CD14-positive monocyte (primary cell): ENCODE measurements at regions not wholly inside any gene's neighbourhood (a gene's known extent, or its start where the extent isn't known, plus 50 kb on each side); places are given as distances from the start of the nearest gene placed in this dataset.

Experiments used
- DNase-seq, 3 donors: peaks; one replicate each; pipeline ENCODE4 v3.0.0-alpha.2; 2011 to 2022
- H2AFZ ChIP-seq: 2 replicates; pipeline ENCODE4 v1.6.0; 2012; ENCODE audit warnings: mild to moderate bottlenecking, low read depth, low read length, inconsistent platforms; ENCODE audit not compliant: insufficient read depth, poor library complexity, severe bottlenecking
- H3K27ac ChIP-seq, 2 donors: 1 replicate in 1 of 2; 2 replicates in 1 of 2; pipeline ENCODE4 v1.5.1; 2012 to 2013; ENCODE audit warnings: low read length in 2 of 2, control low read depth in 1 of 2, inconsistent platforms in 1 of 2, low read depth in 1 of 2, mild to moderate bottlenecking in 1 of 2
- H3K27me3 ChIP-seq, 2 donors: one replicate each; pipeline versions ENCODE4 v1.6.0 to v1.6.1; 2011 to 2013; ENCODE audit warnings: low read length in 2 of 2; ENCODE audit not compliant: control insufficient read depth in 2 of 2, insufficient read depth in 2 of 2
- H3K36me3 ChIP-seq, 2 donors: replicated peaks in 1 of 2; 1 replicate in 1 of 2; 2 replicates in 1 of 2; pipeline versions ENCODE4 v1.5.1 to v1.6.1; 2012 to 2013; ENCODE audit warnings: low read length in 2 of 2, control low read depth in 1 of 2, inconsistent platforms in 1 of 2, mild to moderate bottlenecking in 1 of 2; ENCODE audit not compliant: insufficient read depth in 2 of 2, control insufficient read depth in 1 of 2
- H3K4me1 ChIP-seq, 2 donors: 1 replicate in 1 of 2; 2 replicates in 1 of 2; pipeline versions ENCODE4 v1.5.1 to v1.6.1; 2012 to 2013; ENCODE audit warnings: low read length in 2 of 2, control low read depth in 1 of 2, inconsistent platforms in 1 of 2, mild to moderate bottlenecking in 1 of 2, moderate library complexity in 1 of 2; ENCODE audit not compliant: insufficient read depth in 2 of 2, control insufficient read depth in 1 of 2
- H3K4me2 ChIP-seq: replicated peaks from 2 replicates; pipeline ENCODE3; 2012; ENCODE audit warnings: low read length, moderate library complexity, mild to moderate bottlenecking; ENCODE audit not compliant: poor library complexity, severe bottlenecking; ENCODE audit errors: extremely low read depth
- H3K4me3 ChIP-seq, 3 experiments: fragments of 200-600 bp in 1 of 3; sonication (generic) in 1 of 3; replicated peaks in 1 of 3; 1 replicate in 2 of 3; 2 replicates in 1 of 3; pipeline ENCODE4 v1.5.1; 2011 to 2013; ENCODE audit warnings: low read length in 3 of 3, mild to moderate bottlenecking in 3 of 3, control low read depth in 2 of 3, low read depth in 2 of 3, inconsistent platforms in 1 of 3, moderate library complexity in 1 of 3
- H3K79me2 ChIP-seq: 2 replicates; pipeline ENCODE4 v1.6.0; 2012; ENCODE audit warnings: mild to moderate bottlenecking, control low read depth, inconsistent platforms, low read length, moderate library complexity; ENCODE audit not compliant: insufficient read depth
- H3K9ac ChIP-seq: 2 replicates; pipeline ENCODE4 v1.6.0; 2017; ENCODE audit warnings: low read length, mild to moderate bottlenecking; ENCODE audit not compliant: insufficient read depth, poor library complexity, severe bottlenecking
- H3K9me3 ChIP-seq, 2 donors: replicated peaks in 1 of 2; 1 replicate in 1 of 2; 2 replicates in 1 of 2; pipeline versions ENCODE4 v1.5.1 to v1.6.1; 2012 to 2013; ENCODE audit warnings: low read length in 2 of 2, control low read depth in 1 of 2; ENCODE audit not compliant: control insufficient read depth in 1 of 2, insufficient read depth in 1 of 2
- H4K20me1 ChIP-seq: 2 replicates; pipeline ENCODE4 v1.6.0; 2012; ENCODE audit warnings: mild to moderate bottlenecking, low read length, control low read depth, moderate library complexity; ENCODE audit not compliant: insufficient read depth
- H3K27ac Mint-ChIP-seq, 7 donors: one replicate each; pipeline ENCODE4 v1.8.0; 2020; ENCODE audit warnings: mild to moderate bottlenecking in 7 of 7, mixed read lengths in 7 of 7, moderate library complexity in 6 of 7, inconsistent platforms in 2 of 7
- H3K27me3 Mint-ChIP-seq, 3 donors: one replicate each; pipeline ENCODE4 v1.8.0; 2021 to 2022; ENCODE audit warnings: low read depth in 3 of 3, mild to moderate bottlenecking in 3 of 3, mixed read lengths in 3 of 3, moderate library complexity in 3 of 3, inconsistent platforms in 1 of 3
- H3K36me3 Mint-ChIP-seq, 2 donors: one replicate each; pipeline ENCODE4 v1.8.0; 2020; ENCODE audit warnings: mixed read lengths in 2 of 2, inconsistent platforms in 1 of 2, mild to moderate bottlenecking in 1 of 2
- H3K4me1 Mint-ChIP-seq: one replicate; pipeline ENCODE4 v1.8.0; 2020; ENCODE audit warnings: mild to moderate bottlenecking, mixed read lengths
- H3K4me3 Mint-ChIP-seq, 2 donors: one replicate each; pipeline ENCODE4 v1.8.0; 2020; ENCODE audit warnings: mild to moderate bottlenecking in 2 of 2, mixed read lengths in 2 of 2, moderate library complexity in 1 of 2
- H3K9me3 Mint-ChIP-seq, 7 donors: one replicate each; pipeline ENCODE4 v1.8.0; 2020 to 2022; ENCODE audit warnings: mixed read lengths in 7 of 7, mild to moderate bottlenecking in 6 of 7, moderate library complexity in 6 of 7, inconsistent platforms in 2 of 7
- WGBS: methylation state at CpG from one replicate; pipeline ENCODE4 v1.1.5; 2013; ENCODE audit warnings: missing lambda C conversion rate; ENCODE audit not compliant: insufficient coverage; 5-methylcytosine and 5-hydroxymethylcytosine counted together
- intact Hi-C, 2 donors: fragments of 100-400 bp; cut with micrococcal nuclease; formaldehyde crosslinking; loops; one replicate each; pipeline versions ENCODE4 v1.15.0 to v1.15.1; 2023
- TF ChIP-seq, protein P1 (sequence below): fragments of 200-600 bp; IDR thresholded peaks from one replicate; pipeline ENCODE4 v1.8.0; 2022; ENCODE audit warnings: antibody characterized with exemption, mild to moderate bottlenecking

DNA sequence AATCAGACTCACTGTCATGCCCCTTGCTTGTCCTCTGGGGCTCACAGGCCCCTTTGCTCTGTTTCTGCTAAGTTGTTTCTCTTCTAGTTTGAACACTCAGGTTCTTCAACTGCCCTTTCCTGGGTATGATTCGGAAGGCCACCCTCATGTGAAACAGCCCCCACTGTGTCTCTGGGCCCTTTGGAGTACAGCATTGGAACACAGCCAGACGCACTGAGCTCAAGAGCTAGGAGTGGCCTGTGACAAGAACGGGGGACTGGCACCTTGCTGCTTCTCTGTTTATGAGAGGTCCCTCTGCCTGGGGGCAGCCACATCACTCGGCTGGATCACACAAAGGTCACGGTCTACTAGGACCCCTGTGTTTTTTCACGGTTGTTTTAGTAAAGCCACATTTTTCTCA, 114.4 kb upstream of the ZC3H12A start:
- Histone ChIP-seq H3K36me3 (no peaks in the 10 kb centered on the region), H4K20me1 (no peaks in the 10 kb centered on the region), H3K27ac (no peak overlapping the region), H3K79me2 (no peaks in the 10 kb centered on the region), H3K4me1 (no peaks in the 10 kb centered on the region), H2AFZ (no peak overlapping the region), H3K4me3 (no peak overlapping the region), H3K4me2 (no peak overlapping the region), H3K9ac (no peak overlapping the region), H3K9me3 (no peaks in the 10 kb centered on the region), H3K27me3 (peaks cover 6 to 9% of the 10 kb centered on the region in 2 donors)
- intact Hi-C loops, result no loop called here
- Mint-ChIP-seq H3K4me1 (no peaks in the 10 kb centered on the region), H3K4me3 (no peak overlapping the region), H3K9me3 (peaks cover 0 to 4% (median 0%) of the 10 kb centered on the region in 7 donors), H3K27ac (no peak overlapping the region), H3K36me3 (no peaks in the 10 kb centered on the region), H3K27me3 (peaks cover 8 to 34% (median 15%) of the 10 kb centered on the region in 3 donors)
- DNase-seq, result no peak
- TF ChIP-seq, protein P1, sequence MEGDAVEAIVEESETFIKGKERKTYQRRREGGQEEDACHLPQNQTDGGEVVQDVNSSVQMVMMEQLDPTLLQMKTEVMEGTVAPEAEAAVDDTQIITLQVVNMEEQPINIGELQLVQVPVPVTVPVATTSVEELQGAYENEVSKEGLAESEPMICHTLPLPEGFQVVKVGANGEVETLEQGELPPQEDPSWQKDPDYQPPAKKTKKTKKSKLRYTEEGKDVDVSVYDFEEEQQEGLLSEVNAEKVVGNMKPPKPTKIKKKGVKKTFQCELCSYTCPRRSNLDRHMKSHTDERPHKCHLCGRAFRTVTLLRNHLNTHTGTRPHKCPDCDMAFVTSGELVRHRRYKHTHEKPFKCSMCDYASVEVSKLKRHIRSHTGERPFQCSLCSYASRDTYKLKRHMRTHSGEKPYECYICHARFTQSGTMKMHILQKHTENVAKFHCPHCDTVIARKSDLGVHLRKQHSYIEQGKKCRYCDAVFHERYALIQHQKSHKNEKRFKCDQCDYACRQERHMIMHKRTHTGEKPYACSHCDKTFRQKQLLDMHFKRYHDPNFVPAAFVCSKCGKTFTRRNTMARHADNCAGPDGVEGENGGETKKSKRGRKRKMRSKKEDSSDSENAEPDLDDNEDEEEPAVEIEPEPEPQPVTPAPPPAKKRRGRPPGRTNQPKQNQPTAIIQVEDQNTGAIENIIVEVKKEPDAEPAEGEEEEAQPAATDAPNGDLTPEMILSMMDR, result no peak
- 71% methylated on average over 5 of the region's 6 CpGs for WGBS

DNA sequence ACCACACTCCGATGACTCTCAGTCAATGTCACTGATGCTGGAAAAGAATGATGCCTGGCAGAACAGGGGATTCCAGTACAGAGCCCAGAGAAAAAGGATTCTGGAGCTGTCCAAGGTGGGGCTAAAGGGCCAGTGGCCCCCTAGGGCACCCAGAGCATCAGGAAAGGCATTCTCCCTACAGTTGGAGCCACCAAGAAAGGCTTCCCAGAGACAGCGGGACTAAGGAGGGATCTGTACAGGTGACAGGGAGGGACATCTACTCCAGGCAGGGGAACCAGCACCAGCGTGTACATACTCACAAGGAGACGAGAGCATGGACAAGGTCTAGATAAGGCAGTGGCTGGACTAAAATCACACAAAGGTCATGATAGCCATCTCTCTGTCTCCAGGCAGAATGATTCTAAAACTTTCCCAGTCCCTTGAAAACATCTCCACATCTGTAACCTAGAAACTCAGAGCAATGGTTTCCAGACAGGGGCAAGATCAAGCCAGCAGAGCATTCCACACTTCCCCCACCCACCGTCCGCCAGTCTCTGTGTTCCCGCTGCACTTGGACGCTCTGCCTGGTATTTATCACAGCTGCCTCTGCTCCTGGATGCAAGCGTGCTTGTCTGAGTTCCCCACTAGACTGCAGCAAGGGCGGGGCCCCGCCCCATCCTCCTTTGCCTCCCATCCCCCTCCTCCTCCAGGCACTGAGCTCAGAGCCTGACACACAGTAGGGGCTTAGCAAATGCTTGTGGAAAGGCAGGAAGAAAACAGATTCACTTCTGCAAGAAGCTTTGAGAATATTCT, 111.6 kb upstream of the ZC3H12A start:
- intact Hi-C loops, result no loop called here
- WGBS, result 29% methylated on average over 8 of the region's 11 CpGs
- peak overlapping the region in 1 of 2 donors; percentile 5 for H3K4me3 Mint-ChIP-seq
- H3K27me3 ChIP-seq, result peaks cover 6 to 9% of the 10 kb centered on the region in 2 donors
- no peaks in the 10 kb centered on the region for H3K4me1 Mint-ChIP-seq
- no peaks in the 10 kb centered on the region for H3K79me2 ChIP-seq
- H3K4me2 ChIP-seq, result no peak overlapping the region
- H3K4me3 ChIP-seq, result no peak overlapping the region
- no peaks in the 10 kb centered on the region for H3K4me1 ChIP-seq
- no peaks in the 10 kb centered on the region for H3K36me3 Mint-ChIP-seq
- no peak overlapping the region for H2AFZ ChIP-seq
- no peak for DNase-seq
- H3K9ac ChIP-seq, result no peak overlapping the region
- H3K9me3 ChIP-seq, result no peaks in the 10 kb centered on the region
- no peak overlapping the region for H3K27ac Mint-ChIP-seq
- peaks cover 0 to 4% (median 2%) of the 10 kb centered on the region in 7 donors for H3K9me3 Mint-ChIP-seq
- no peak overlapping the region for H3K27ac ChIP-seq
- TF ChIP-seq, protein P1, result no peak
- no peaks in the 10 kb centered on the region for H4K20me1 ChIP-seq
- H3K27me3 Mint-ChIP-seq, result peaks cover 10 to 33% (median 18%) of the 10 kb centered on the region in 3 donors
- H3K36me3 ChIP-seq, result no peaks in the 10 kb centered on the region
